Keratinocyte (primary cell): ENCODE measurements at regions not wholly inside any gene's neighbourhood (a gene's known extent, or its start where the extent isn't known, plus 50 kb on each side); places are given as distances from the start of the nearest gene placed in this dataset.

ENCODE experiments used
- DNase-seq: peaks from one replicate; pipeline ENCODE4 v3.0.0-alpha.2; 2011; ENCODE audit warnings: low read depth, missing footprints, low spot score
- FAIRE-seq: peaks from 2 replicates; lab custom pipeline; 2011; peaks lifted over from hg19 to GRCh38; lab: Jason Lieb, UNC
- H2AFZ ChIP-seq: 2 replicates; pipeline ENCODE4 v1.6.0; 2012; ENCODE audit warnings: low read length, control low read depth, inconsistent platforms; ENCODE audit not compliant: control insufficient read depth
- H3K27ac ChIP-seq: 2 replicates; pipeline ENCODE4 v1.5.1; 2011; ENCODE audit warnings: low read length; ENCODE audit not compliant: control insufficient read depth, insufficient read depth
- H3K27me3 ChIP-seq: 3 replicates; pipeline ENCODE4 v1.6.0; 2011; ENCODE audit warnings: low read length; ENCODE audit not compliant: control insufficient read depth, insufficient read depth; ENCODE audit errors: extremely low read depth
- H3K36me3 ChIP-seq, 2 experiments: 2 replicates in 1 of 2; 3 replicates in 1 of 2; pipeline ENCODE4 v1.5.1; 2011; ENCODE audit warnings: low read length in 2 of 2, mild to moderate bottlenecking in 1 of 2; ENCODE audit not compliant: control insufficient read depth in 2 of 2, insufficient read depth in 2 of 2; ENCODE audit errors: extremely low read depth in 1 of 2
- H3K4me1 ChIP-seq: 3 replicates; pipeline ENCODE4 v1.5.1; 2011; ENCODE audit warnings: low read length; ENCODE audit not compliant: control insufficient read depth, insufficient read depth; ENCODE audit errors: extremely low read depth
- H3K4me2 ChIP-seq: 3 replicates; pipeline ENCODE4 v1.6.0; 2011; ENCODE audit warnings: low read depth, low read length; ENCODE audit not compliant: control insufficient read depth, insufficient read depth; ENCODE audit errors: extremely low read depth
- H3K4me3 ChIP-seq, 3 experiments: fragments of 200-600 bp in 1 of 3; sonication (generic) in 1 of 3; 2 replicates in 2 of 3; 3 replicates in 1 of 3; pipeline ENCODE4 v1.5.1; 2011 to 2016; ENCODE audit warnings: low read length in 3 of 3, mild to moderate bottlenecking in 3 of 3, control low read depth in 2 of 3, inconsistent platforms in 1 of 3, low read depth in 1 of 3, mixed read lengths in 1 of 3, mixed run types in 1 of 3, moderate library complexity in 1 of 3; ENCODE audit not compliant: control insufficient read depth in 2 of 3, insufficient read depth in 2 of 3; ENCODE audit errors: extremely low read depth in 1 of 3
- H3K79me2 ChIP-seq: 2 replicates; pipeline ENCODE4 v1.6.0; 2012; ENCODE audit warnings: low read length; ENCODE audit not compliant: control insufficient read depth, insufficient read depth
- H3K9ac ChIP-seq: 3 replicates; pipeline ENCODE4 v1.6.0; 2011; ENCODE audit warnings: low read length; ENCODE audit not compliant: control insufficient read depth, insufficient read depth; ENCODE audit errors: extremely low read depth
- H3K9me1 ChIP-seq: 3 replicates; pipeline ENCODE4 v1.6.0; 2011; ENCODE audit warnings: low read length; ENCODE audit not compliant: control insufficient read depth, insufficient read depth; ENCODE audit errors: extremely low read depth
- H3K9me3 ChIP-seq: 2 replicates; pipeline ENCODE4 v1.5.1; 2012; ENCODE audit warnings: low read depth, low read length; ENCODE audit not compliant: control insufficient read depth
- H4K20me1 ChIP-seq: 3 replicates; pipeline ENCODE4 v1.6.0; 2011; ENCODE audit warnings: low read length; ENCODE audit not compliant: control insufficient read depth, insufficient read depth; ENCODE audit errors: extremely low read depth
- EZH2 ChIP-seq: IDR thresholded peaks from one replicate; pipeline ENCODE4 v1.6.1; 2012; ENCODE audit warnings: inconsistent platforms, mild to moderate bottlenecking, low read length, moderate library complexity
- dilution Hi-C: fragments of 300-500 bp; cut with MboI; formaldehyde crosslinking; loops from one replicate; pipeline ENCODE4 v1.7.0; 2020; ENCODE audit warnings: low sequenced_read_pairs; ENCODE audit not compliant: extremely low pct_ligation_motif_present
- TF ChIP-seq, protein P1 (sequence below), 3 experiments: IDR thresholded peaks in 1 of 3; conservative IDR thresholded peaks in 1 of 3; optimal IDR thresholded peaks in 1 of 3; 2 replicates in 2 of 3; 3 replicates in 1 of 3; pipeline versions ENCODE3 to v1.5.1; 2011; ENCODE audit warnings: low read length in 3 of 3, mild to moderate bottlenecking in 3 of 3, moderate library complexity in 2 of 3, control low read depth in 1 of 3, inconsistent platforms in 1 of 3; ENCODE audit not compliant: insufficient read depth in 2 of 3; ENCODE audit errors: extremely low read depth in 1 of 3

DNA sequence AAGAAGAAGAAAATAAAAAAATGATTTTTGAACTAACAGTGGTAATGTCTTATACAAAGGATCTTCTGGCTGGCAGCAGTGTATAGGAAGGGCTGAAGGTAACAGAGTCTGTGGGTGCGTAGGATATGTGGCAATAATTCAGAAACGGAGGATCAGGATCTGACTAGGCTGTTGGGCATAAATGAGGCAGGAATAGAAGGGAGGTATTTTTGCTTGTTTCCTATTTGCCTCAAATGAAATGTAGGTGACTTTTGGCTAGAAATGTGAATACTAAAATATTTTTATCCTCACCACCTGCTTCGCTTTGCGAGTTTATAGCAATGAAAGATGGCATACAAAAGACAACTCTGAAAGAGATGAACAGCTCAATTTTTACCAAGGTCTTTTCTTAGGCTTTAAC is 1086.1 kb upstream of the CELF4 start:
- no peak overlapping the region for H2AFZ ChIP-seq
- H3K79me2 ChIP-seq, result no peaks in the 10 kb centered on the region
- FAIRE-seq (no peak), DNase-seq (no peak)
- no peak overlapping the region for H3K9ac ChIP-seq
- no peaks in the 10 kb centered on the region for H3K4me1 ChIP-seq
- H3K4me3 ChIP-seq, result no peak overlapping the region
- H3K9me1 ChIP-seq, result no peaks in the 10 kb centered on the region
- TF ChIP-seq, protein P1, sequence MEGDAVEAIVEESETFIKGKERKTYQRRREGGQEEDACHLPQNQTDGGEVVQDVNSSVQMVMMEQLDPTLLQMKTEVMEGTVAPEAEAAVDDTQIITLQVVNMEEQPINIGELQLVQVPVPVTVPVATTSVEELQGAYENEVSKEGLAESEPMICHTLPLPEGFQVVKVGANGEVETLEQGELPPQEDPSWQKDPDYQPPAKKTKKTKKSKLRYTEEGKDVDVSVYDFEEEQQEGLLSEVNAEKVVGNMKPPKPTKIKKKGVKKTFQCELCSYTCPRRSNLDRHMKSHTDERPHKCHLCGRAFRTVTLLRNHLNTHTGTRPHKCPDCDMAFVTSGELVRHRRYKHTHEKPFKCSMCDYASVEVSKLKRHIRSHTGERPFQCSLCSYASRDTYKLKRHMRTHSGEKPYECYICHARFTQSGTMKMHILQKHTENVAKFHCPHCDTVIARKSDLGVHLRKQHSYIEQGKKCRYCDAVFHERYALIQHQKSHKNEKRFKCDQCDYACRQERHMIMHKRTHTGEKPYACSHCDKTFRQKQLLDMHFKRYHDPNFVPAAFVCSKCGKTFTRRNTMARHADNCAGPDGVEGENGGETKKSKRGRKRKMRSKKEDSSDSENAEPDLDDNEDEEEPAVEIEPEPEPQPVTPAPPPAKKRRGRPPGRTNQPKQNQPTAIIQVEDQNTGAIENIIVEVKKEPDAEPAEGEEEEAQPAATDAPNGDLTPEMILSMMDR (optimal IDR thresholded peaks at IDR 0.05 in 1 of 3, IDR thresholded peaks at IDR 0.05 in 1 of 3, conservative IDR thresholded peaks at IDR 0.05 in 1 of 3; ENCODE audit: extremely low read depth in 1 of 3, insufficient read depth in 2 of 3, low read length in 3 of 3), result no peak
- TF ChIP-seq EZH2, result no peak
- no peaks in the 10 kb centered on the region for H3K9me3 ChIP-seq
- H4K20me1 ChIP-seq, result no peaks in the 10 kb centered on the region
- no peaks in the 10 kb centered on the region for H3K27me3 ChIP-seq
- no peaks in the 10 kb centered on the region for H3K36me3 ChIP-seq
- no peak overlapping the region for H3K4me2 ChIP-seq
- H3K27ac ChIP-seq, result no peak overlapping the region
- dilution Hi-C loops, result no loop called here

GRCh38 chr18:38648179-38648578 is 1082.6 kb upstream of the CELF4 start:
- no peaks in the 10 kb centered on the region for H4K20me1 ChIP-seq
- no peak overlapping the region for H3K9ac ChIP-seq
- no peaks in the 10 kb centered on the region for H3K4me1 ChIP-seq
- no peak overlapping the region for H3K4me2 ChIP-seq
- no peaks in the 10 kb centered on the region for H3K79me2 ChIP-seq
- no peak overlapping the region for H2AFZ ChIP-seq
- FAIRE-seq, result no peak
- H3K27me3 ChIP-seq, result no peaks in the 10 kb centered on the region
- no peaks in the 10 kb centered on the region for H3K36me3 ChIP-seq
- dilution Hi-C loops, result no loop called here
- no peak for DNase-seq
- no peaks in the 10 kb centered on the region for H3K9me1 ChIP-seq
- H3K27ac ChIP-seq, result no peak overlapping the region
- H3K9me3 ChIP-seq, result no peaks in the 10 kb centered on the region
- TF ChIP-seq, protein P1 (optimal IDR thresholded peaks at IDR 0.05 in 1 of 3, IDR thresholded peaks at IDR 0.05 in 1 of 3, conservative IDR thresholded peaks at IDR 0.05 in 1 of 3; ENCODE audit: extremely low read depth in 1 of 3, insufficient read depth in 2 of 3, low read length in 3 of 3), result no peak
- no peak for TF ChIP-seq EZH2
- no peak overlapping the region for H3K4me3 ChIP-seq
